ENCODE measurements at regions not wholly inside any gene's neighbourhood (a gene's known extent, or its start where the extent isn't known, plus 50 kb on each side); places are given as distances from the start of the nearest gene placed in this dataset.

DNA sequence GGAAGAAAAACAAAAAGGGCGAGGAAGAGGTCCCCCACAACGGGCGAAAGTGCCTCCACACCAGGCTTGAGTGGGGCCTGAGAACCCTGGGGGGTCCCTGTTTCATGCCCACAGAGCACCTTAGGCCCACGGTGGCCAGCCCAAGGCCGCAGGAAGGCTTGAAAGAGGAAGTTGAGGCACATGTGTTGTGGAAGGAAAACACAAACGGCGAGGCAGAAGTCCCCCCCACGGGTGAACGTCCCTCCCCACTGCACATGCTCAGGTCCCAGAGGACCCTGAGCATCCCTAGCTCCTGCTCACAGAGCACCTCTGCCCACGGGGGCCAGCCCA is 371.5 kb downstream of the ALG10 start:
- FAIRE-seq (no peak), DNase-seq (ENCODE audit: low read depth, low spot score) (no peak), ATAC-seq (no peak)
- in situ Hi-C loops (cut with MboI) (loop anchor here (25.0 kb wide), 1 partner anchor 106 kb away; no protein-coding TSS in a partner anchor), intact Hi-C loops (cut with micrococcal nuclease; ENCODE audit: unreplicated experiment) (no loop called here)
- TF ChIP-seq NFIC (IDR thresholded peaks at IDR 0.05; ENCODE audit: low read depth, low read length) (no peak), ASH2L (IDR thresholded peaks at IDR 0.05; ENCODE audit: borderline replicate concordance, low read depth) (no peak), SMAD5 (IDR thresholded peaks at IDR 0.05; ENCODE audit: low read depth) (no peak), STAT3 (IDR thresholded peaks at IDR 0.05; ENCODE audit: low read depth, low read length) (no peak), SREBF2 (IDR thresholded peaks at IDR 0.05; ENCODE audit: low read length) (no peak), MEF2B (IDR thresholded peaks at IDR 0.05; ENCODE audit: partially characterized antibody, poor library complexity, severe bottlenecking) (no peak), IKZF1 (conservative IDR thresholded peaks at IDR 0.05) (no peak), SMAD1 (IDR thresholded peaks at IDR 0.05; ENCODE audit: low read depth, partially characterized antibody) (no peak), IKZF2 (IDR thresholded peaks at IDR 0.05) (no peak), WRNIP1 (IDR thresholded peaks at IDR 0.05; ENCODE audit: borderline replicate concordance, low read depth, low read length) (no peak), YBX1 (IDR thresholded peaks at IDR 0.05) (no peak)
- TF ChIP-seq, protein P1, sequence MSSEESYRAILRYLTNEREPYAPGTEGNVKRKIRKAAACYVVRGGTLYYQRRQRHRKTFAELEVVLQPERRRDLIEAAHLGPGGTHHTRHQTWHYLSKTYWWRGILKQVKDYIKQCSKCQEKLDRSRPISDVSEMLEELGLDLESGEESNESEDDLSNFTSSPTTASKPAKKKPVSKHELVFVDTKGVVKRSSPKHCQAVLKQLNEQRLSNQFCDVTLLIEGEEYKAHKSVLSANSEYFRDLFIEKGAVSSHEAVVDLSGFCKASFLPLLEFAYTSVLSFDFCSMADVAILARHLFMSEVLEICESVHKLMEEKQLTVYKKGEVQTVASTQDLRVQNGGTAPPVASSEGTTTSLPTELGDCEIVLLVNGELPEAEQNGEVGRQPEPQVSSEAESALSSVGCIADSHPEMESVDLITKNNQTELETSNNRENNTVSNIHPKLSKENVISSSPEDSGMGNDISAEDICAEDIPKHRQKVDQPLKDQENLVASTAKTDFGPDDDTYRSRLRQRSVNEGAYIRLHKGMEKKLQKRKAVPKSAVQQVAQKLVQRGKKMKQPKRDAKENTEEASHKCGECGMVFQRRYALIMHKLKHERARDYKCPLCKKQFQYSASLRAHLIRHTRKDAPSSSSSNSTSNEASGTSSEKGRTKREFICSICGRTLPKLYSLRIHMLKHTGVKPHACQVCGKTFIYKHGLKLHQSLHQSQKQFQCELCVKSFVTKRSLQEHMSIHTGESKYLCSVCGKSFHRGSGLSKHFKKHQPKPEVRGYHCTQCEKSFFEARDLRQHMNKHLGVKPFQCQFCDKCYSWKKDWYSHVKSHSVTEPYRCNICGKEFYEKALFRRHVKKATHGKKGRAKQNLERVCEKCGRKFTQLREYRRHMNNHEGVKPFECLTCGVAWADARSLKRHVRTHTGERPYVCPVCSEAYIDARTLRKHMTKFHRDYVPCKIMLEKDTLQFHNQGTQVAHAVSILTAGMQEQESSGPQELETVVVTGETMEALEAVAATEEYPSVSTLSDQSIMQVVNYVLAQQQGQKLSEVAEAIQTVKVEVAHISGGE (CRISPR knock-in tag; IDR thresholded peaks at IDR 0.05), result no peak
- no peaks in the 10 kb centered on the region for H4K20me1 ChIP-seq (ENCODE audit: control insufficient read depth, insufficient read depth)
- SMC1A ChIA-PET (ENCODE audit: uncharacterized antibody, unreplicated experiment), result no interaction called here
- no peaks in the 10 kb centered on the region for H3K79me2 ChIP-seq (ENCODE audit: control insufficient read depth, insufficient read depth, low read length)
- H3K9me3 ChIP-seq (replicated peaks; ENCODE audit: control insufficient read depth, insufficient read depth, low read length), result peaks cover 2% of the 10 kb centered on the region; the same call in 1 of the 3 replicates
- H3K9ac ChIP-seq (ENCODE audit: control insufficient read depth, insufficient read depth, low read length), result no peak overlapping the region
- 39% methylated on average over 5 of the region's 10 CpGs for WGBS (ENCODE audit: insufficient coverage, insufficient replicate concordance, low lambda C conversion rate, missing lambda C conversion rate)
- no peak overlapping the region for H3K27ac ChIP-seq (ENCODE audit: control insufficient read depth, insufficient read depth)
- H3K4me2 ChIP-seq (ENCODE audit: control insufficient read depth, insufficient read depth), result no peak overlapping the region
- no peaks in the 10 kb centered on the region for H3K36me3 ChIP-seq (ENCODE audit: control insufficient read depth in 2 of 2, insufficient read depth in 2 of 2, low read length in 1 of 2)
- CTCF ChIA-PET, result no interaction called here
- no peak overlapping the region for H2AFZ ChIP-seq (ENCODE audit: control insufficient read depth, low read depth, low read length)
- H3K4me1 ChIP-seq (ENCODE audit: control insufficient read depth, insufficient read depth, low read length), result no peaks in the 10 kb centered on the region
- RAD21 ChIA-PET (ENCODE audit: unreplicated experiment), result no interaction called here
- H3K27me3 ChIP-seq (replicated peaks in 1 of 2; ENCODE audit: control insufficient read depth in 2 of 2, insufficient read depth in 2 of 2, low read length in 1 of 2), result no peaks in the 10 kb centered on the region
- H3K4me3 ChIP-seq, result no peak overlapping the region
- POLR2A ChIA-PET, result no interaction called here
- no TSS peak for BruUV-seq (replicated peaks)
